Endodermal cell (in vitro differentiated cells): ENCODE measurements at regions not wholly inside any gene's neighbourhood (a gene's known extent, or its start where the extent isn't known, plus 50 kb on each side); places are given as distances from the start of the nearest gene placed in this dataset.
A peak's percentile ranks its signal among the peaks of the same experiment; 100 is the strongest.
"Not testable (repeated sequence)": the region's sequence is repeated elsewhere in the genome, so short reads cannot be mapped to it uniquely, and the experiment has no call there.

Experiments
- DNase-seq: peaks from one replicate; pipeline ENCODE4 v3.0.0-alpha.2; 2017
- H3K27ac ChIP-seq: 2 replicates; pipeline ENCODE4 v1.5.1; 2013; ENCODE audit warnings: mild to moderate bottlenecking, low read depth, low read length, moderate library complexity
- H3K27me3 ChIP-seq: 2 replicates; pipeline ENCODE4 v1.6.1; 2013; ENCODE audit warnings: mild to moderate bottlenecking, low read length, moderate library complexity; ENCODE audit not compliant: insufficient read depth, control insufficient read depth, poor library complexity, severe bottlenecking
- H3K36me3 ChIP-seq: 2 replicates; pipeline ENCODE4 v1.7.0; 2013; ENCODE audit warnings: mild to moderate bottlenecking, low read length, moderate library complexity; ENCODE audit not compliant: control insufficient read depth, insufficient read depth
- H3K4me1 ChIP-seq: one replicate; pipeline ENCODE4 v1.7.0; 2013; ENCODE audit warnings: low read length; ENCODE audit not compliant: control insufficient read depth, insufficient read depth
- H3K4me3 ChIP-seq: 2 replicates; pipeline ENCODE4 v1.5.1; 2013; ENCODE audit warnings: mild to moderate bottlenecking, low read length, moderate library complexity
- H3K9ac ChIP-seq: 2 replicates; pipeline ENCODE4 v1.6.1; 2013; ENCODE audit warnings: mild to moderate bottlenecking, low read length, moderate library complexity; ENCODE audit not compliant: poor library complexity, severe bottlenecking; ENCODE audit errors: extremely low read depth
- H3K9me3 ChIP-seq: 2 replicates; pipeline ENCODE4 v1.6.1; 2013; ENCODE audit warnings: mild to moderate bottlenecking, low read length, moderate library complexity; ENCODE audit not compliant: control insufficient read depth
- H3K27ac Mint-ChIP-seq: 2 replicates; pipeline ENCODE4 v1.8.0; 2020; ENCODE audit warnings: mixed read lengths
- H3K27me3 Mint-ChIP-seq: 2 replicates; pipeline ENCODE4 v1.8.0; 2021; ENCODE audit warnings: mild to moderate bottlenecking, mixed read lengths; ENCODE audit not compliant: insufficient read depth
- H3K36me3 Mint-ChIP-seq: 2 replicates; pipeline ENCODE4 v1.8.0; 2020; ENCODE audit warnings: low read depth, mixed read lengths
- H3K4me1 Mint-ChIP-seq: 2 replicates; pipeline ENCODE4 v1.8.0; 2020; ENCODE audit warnings: mixed read lengths
- H3K4me3 Mint-ChIP-seq: 2 replicates; pipeline ENCODE4 v1.8.0; 2020; ENCODE audit warnings: mild to moderate bottlenecking, moderate library complexity, mixed read lengths
- H3K9me3 Mint-ChIP-seq: 2 replicates; pipeline ENCODE4 v1.8.0; 2020; ENCODE audit warnings: mild to moderate bottlenecking, mixed read lengths
- WGBS, 2 experiments: methylation state at CpG; one replicate each; pipeline versions ENCODE4 v1.1.5 to v1.1.7; 2013; ENCODE audit warnings: missing lambda C conversion rate in 2 of 2, mixed read lengths in 1 of 2; ENCODE audit not compliant: insufficient coverage in 1 of 2, insufficient read length in 1 of 2; 5-methylcytosine and 5-hydroxymethylcytosine counted together
- TF ChIP-seq, protein P1 (sequence below): fragments of 200-600 bp; sonication (generic); conservative IDR thresholded peaks from 2 replicates; pipeline ENCODE4 v1.5.0; 2021; ENCODE audit warnings: antibody characterized with exemption, mild to moderate bottlenecking

DNA sequence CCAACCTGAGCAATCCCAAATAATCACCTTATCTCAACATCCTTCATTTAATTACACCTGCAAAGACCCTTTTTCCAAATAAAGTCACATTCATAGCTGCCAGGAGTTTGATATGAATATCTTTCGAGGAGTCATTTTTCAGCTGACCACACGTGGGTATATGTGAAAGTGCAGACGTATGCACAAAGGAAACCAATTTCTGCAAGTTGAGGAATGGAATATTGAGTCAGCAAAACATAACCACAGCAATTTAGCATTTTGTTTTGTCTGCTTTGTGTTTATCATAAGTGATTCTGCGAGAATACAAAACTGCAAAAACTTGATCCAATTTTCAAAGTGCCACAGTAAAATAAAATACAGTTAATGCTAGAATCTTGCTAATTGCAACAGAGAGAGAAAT is 295.9 kb downstream of the SUCLA2 start:
- Histone ChIP-seq H3K27ac (no peak overlapping the region), H3K36me3 (no peaks in the 10 kb centered on the region), H3K27me3 (no peaks in the 10 kb centered on the region), H3K4me3 (no peak overlapping the region), H3K9me3 (no peaks in the 10 kb centered on the region), H3K9ac (no peak overlapping the region), H3K4me1 (no peaks in the 10 kb centered on the region)
- H3K4me1 Mint-ChIP-seq: no peaks in the 10 kb centered on the region
- no peaks in the 10 kb centered on the region for H3K36me3 Mint-ChIP-seq
- peaks cover 3% of the 10 kb centered on the region for H3K27me3 Mint-ChIP-seq
- WGBS, 2 experiments: 89 to 96% methylated on average over 3 to 4 of the region's 4 CpGs
- H3K9me3 Mint-ChIP-seq: no peaks in the 10 kb centered on the region
- TF ChIP-seq, protein P1, sequence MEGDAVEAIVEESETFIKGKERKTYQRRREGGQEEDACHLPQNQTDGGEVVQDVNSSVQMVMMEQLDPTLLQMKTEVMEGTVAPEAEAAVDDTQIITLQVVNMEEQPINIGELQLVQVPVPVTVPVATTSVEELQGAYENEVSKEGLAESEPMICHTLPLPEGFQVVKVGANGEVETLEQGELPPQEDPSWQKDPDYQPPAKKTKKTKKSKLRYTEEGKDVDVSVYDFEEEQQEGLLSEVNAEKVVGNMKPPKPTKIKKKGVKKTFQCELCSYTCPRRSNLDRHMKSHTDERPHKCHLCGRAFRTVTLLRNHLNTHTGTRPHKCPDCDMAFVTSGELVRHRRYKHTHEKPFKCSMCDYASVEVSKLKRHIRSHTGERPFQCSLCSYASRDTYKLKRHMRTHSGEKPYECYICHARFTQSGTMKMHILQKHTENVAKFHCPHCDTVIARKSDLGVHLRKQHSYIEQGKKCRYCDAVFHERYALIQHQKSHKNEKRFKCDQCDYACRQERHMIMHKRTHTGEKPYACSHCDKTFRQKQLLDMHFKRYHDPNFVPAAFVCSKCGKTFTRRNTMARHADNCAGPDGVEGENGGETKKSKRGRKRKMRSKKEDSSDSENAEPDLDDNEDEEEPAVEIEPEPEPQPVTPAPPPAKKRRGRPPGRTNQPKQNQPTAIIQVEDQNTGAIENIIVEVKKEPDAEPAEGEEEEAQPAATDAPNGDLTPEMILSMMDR: no peak
- H3K27ac Mint-ChIP-seq: no peak overlapping the region
- no peak overlapping the region for H3K4me3 Mint-ChIP-seq
- no peak for DNase-seq

DNA sequence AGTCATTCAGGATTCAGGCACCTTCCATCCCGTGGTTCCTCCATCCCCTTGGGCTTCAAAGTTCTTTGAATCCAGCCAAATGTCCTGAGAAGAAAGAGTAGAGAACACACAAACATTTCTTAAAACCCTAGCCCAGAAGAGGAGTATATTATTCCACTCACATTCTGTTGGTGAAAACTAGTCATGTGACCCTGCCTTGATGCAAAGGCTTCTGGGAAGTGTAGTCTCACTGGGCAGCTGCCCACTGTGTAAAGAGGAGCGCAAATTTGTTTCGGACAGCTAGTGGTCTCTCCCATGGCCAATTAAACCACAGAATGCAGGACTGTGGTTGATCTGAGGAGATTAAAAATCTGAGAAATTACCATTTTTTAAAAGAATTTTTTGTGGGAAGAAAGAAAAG is 304.4 kb downstream of the SUCLA2 start:
- Histone ChIP-seq H3K36me3 (no peaks in the 10 kb centered on the region), H3K9me3 (no peaks in the 10 kb centered on the region), H3K27me3 (no peaks in the 10 kb centered on the region), H3K9ac (no peak overlapping the region), H3K4me3 (no peak overlapping the region), H3K4me1 (no peaks in the 10 kb centered on the region), H3K27ac (no peak overlapping the region)
- Mint-ChIP-seq H3K4me1 (no peaks in the 10 kb centered on the region), H3K4me3 (no peak overlapping the region), H3K27me3 (no peaks in the 10 kb centered on the region), H3K9me3 (no peaks in the 10 kb centered on the region), H3K27ac (no peak overlapping the region), H3K36me3 (no peaks in the 10 kb centered on the region)
- DNase-seq: peak; percentile 47
- WGBS, 2 experiments: 76 to 87% methylated on average over 3 of the region's 3 CpGs
- TF ChIP-seq, protein P1: no peak

DNA sequence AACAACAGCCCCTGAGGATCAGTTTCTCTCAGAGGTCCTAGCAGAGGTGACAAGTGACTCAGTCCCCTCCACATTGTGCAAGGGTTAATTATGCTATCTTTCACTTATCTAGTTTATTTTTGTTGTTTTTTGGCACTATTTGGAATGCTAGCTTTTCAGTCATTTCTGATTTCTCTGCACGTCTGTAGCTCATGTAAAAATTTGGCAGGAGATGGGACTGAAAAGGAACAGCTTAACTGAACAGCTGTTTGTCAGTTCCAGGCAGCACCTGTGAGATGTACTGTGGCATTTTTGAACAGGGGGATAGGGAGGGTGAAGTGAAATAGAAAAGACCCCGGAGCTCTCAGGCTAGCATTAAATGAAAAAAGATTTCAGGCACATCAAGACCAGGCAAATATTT is 313.5 kb downstream of the SUCLA2 start:
- H3K4me3 ChIP-seq: no peak overlapping the region
- H3K4me3 Mint-ChIP-seq: no peak overlapping the region
- H3K9me3 ChIP-seq: no peaks in the 10 kb centered on the region
- peaks cover 8% of the 10 kb centered on the region for H3K27me3 ChIP-seq
- H3K27ac ChIP-seq: no peak overlapping the region
- H3K27ac Mint-ChIP-seq: no peak overlapping the region
- peaks cover 10% of the 10 kb centered on the region for H3K27me3 Mint-ChIP-seq
- no peak overlapping the region for H3K9ac ChIP-seq
- H3K4me1 Mint-ChIP-seq: no peaks in the 10 kb centered on the region
- H3K36me3 Mint-ChIP-seq: no peaks in the 10 kb centered on the region
- DNase-seq: no peak
- no peaks in the 10 kb centered on the region for H3K4me1 ChIP-seq
- H3K9me3 Mint-ChIP-seq: no peaks in the 10 kb centered on the region
- 79 to 94% methylated on average over 2 of the region's 2 CpGs for WGBS, 2 experiments
- TF ChIP-seq, protein P1: no peak
- no peaks in the 10 kb centered on the region for H3K36me3 ChIP-seq

DNA sequence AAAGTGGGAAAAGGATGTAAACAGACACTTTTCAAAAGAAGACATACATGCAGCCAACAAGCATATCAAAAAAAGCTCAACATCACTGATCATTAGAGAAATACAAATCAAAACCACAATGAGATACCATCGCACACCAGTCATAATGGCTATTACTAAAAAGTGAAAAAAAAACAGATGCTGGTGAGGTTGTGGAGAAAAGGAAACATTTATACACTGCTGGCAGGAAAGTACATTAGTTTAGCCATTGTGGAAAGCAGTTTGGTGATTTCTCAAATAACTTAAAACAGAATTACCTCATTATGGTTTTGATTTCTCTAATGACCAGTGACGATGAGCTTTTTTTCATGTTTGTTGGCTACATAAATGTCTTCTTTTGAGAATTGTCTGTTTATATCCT is 315.9 kb downstream of the SUCLA2 start:
- not testable (repeated sequence) for H3K9me3 Mint-ChIP-seq, H3K4me3 Mint-ChIP-seq, H3K4me3 ChIP-seq, H3K27me3 ChIP-seq, H3K36me3 Mint-ChIP-seq, H3K9me3 ChIP-seq, DNase-seq, H3K9ac ChIP-seq, H3K4me1 ChIP-seq, H3K36me3 ChIP-seq, H3K27ac ChIP-seq, H3K27ac Mint-ChIP-seq, H3K4me1 Mint-ChIP-seq
- WGBS, 2 experiments: 90% methylated on average over 2 of the region's 2 CpGs; no CpG with 5 or more reads in 1 of the 2 experiments
- H3K27me3 Mint-ChIP-seq: peaks cover 12% of the 10 kb centered on the region
